ENCODE measurements at regions not wholly inside any gene's neighbourhood (a gene's known extent, or its start where the extent isn't known, plus 50 kb on each side); places are given as distances from the start of the nearest gene placed in this dataset.

GRCh38 chr2:45303417-45304202 lies 294.4 kb upstream of the SIX2 start:
- Histone ChIP-seq H3K27ac (ENCODE audit: low read depth, low read length) (no peak overlapping the region), H3K4me3 (ENCODE audit: low read depth in 1 of 5, low read length in 5 of 5) (no peak overlapping the region), H3K4me1 (ENCODE audit: control insufficient read depth in 5 of 5, insufficient read depth in 5 of 5, low read length in 5 of 5) (peaks cover 0 to 5% (median 0%) of the 10 kb centered on the region in 5 donors), H3K36me3 (ENCODE audit: control insufficient read depth in 5 of 5, insufficient read depth in 5 of 5, low read length in 5 of 5) (no peaks in the 10 kb centered on the region), H3K9ac (ENCODE audit: low read length in 5 of 5) (no peak overlapping the region), H3K9me3 (ENCODE audit: control insufficient read depth in 5 of 5, low read length in 5 of 5) (peaks cover 0 to 2% (median 0%) of the 10 kb centered on the region in 5 donors), H3K27me3 (ENCODE audit: control insufficient read depth in 5 of 5, insufficient read depth in 4 of 5, low read length in 5 of 5) (peaks cover 0 to 13% (median 5%) of the 10 kb centered on the region in 5 donors)

- Histone ChIP-seq H3K27me3 (ENCODE audit: control insufficient read depth in 5 of 5, insufficient read depth in 4 of 5, low read length in 5 of 5) (peaks cover 0 to 13% (median 5%) of the 10 kb centered on the region in 5 donors), H3K9ac (ENCODE audit: low read length in 5 of 5) (no peak overlapping the region)
Observed at GRCh38 chr2:45301307-45302277, 292.3 kb upstream of the SIX2 start.

GRCh38 chr2:45300026-45300750 lies 290.9 kb upstream of the SIX2 start:
- H3K27ac ChIP-seq (ENCODE audit: low read depth, low read length), result no peak overlapping the region
- H3K36me3 ChIP-seq (ENCODE audit: control insufficient read depth in 5 of 5, insufficient read depth in 5 of 5, low read length in 5 of 5), result no peaks in the 10 kb centered on the region
- H3K4me3 ChIP-seq (ENCODE audit: low read depth in 1 of 5, low read length in 5 of 5), result no peak overlapping the region
- H3K27me3 ChIP-seq (ENCODE audit: control insufficient read depth in 5 of 5, insufficient read depth in 4 of 5, low read length in 5 of 5), result peaks cover 0 to 13% (median 5%) of the 10 kb centered on the region in 5 donors
- H3K9me3 ChIP-seq (ENCODE audit: control insufficient read depth in 5 of 5, low read length in 5 of 5), result peaks cover 0 to 2% (median 0%) of the 10 kb centered on the region in 5 donors
- no peak overlapping the region for H3K9ac ChIP-seq (ENCODE audit: low read length in 5 of 5)
- peaks cover 0 to 5% (median 0%) of the 10 kb centered on the region in 5 donors for H3K4me1 ChIP-seq (ENCODE audit: control insufficient read depth in 5 of 5, insufficient read depth in 5 of 5, low read length in 5 of 5)

More at GRCh38 chr2:45301307-45302277, 292.3 kb upstream of the SIX2 start:
- peaks cover 0 to 2% (median 0%) of the 10 kb centered on the region in 5 donors for H3K9me3 ChIP-seq (ENCODE audit: control insufficient read depth in 5 of 5, low read length in 5 of 5)
- H3K4me3 ChIP-seq (ENCODE audit: low read depth in 1 of 5, low read length in 5 of 5), result no peak overlapping the region
- H3K4me1 ChIP-seq (ENCODE audit: control insufficient read depth in 5 of 5, insufficient read depth in 5 of 5, low read length in 5 of 5), result peaks cover 0 to 5% (median 0%) of the 10 kb centered on the region in 5 donors
- H3K27ac ChIP-seq (ENCODE audit: low read depth, low read length), result no peak overlapping the region
- H3K36me3 ChIP-seq (ENCODE audit: control insufficient read depth in 5 of 5, insufficient read depth in 5 of 5, low read length in 5 of 5), result no peaks in the 10 kb centered on the region

GRCh38 chr2:45299361-45299760 lies 290.1 kb upstream of the SIX2 start:
- no peak overlapping the region for H3K4me3 ChIP-seq (ENCODE audit: low read depth in 1 of 5, low read length in 5 of 5)
- H3K27me3 ChIP-seq (ENCODE audit: control insufficient read depth in 5 of 5, insufficient read depth in 4 of 5, low read length in 5 of 5), result peaks cover 0 to 11% (median 5%) of the 10 kb centered on the region in 5 donors
- H3K9me3 ChIP-seq (ENCODE audit: control insufficient read depth in 5 of 5, low read length in 5 of 5), result peaks cover 0 to 2% (median 0%) of the 10 kb centered on the region in 5 donors
- H3K9ac ChIP-seq (ENCODE audit: low read length in 5 of 5), result no peak overlapping the region
- H3K4me1 ChIP-seq (ENCODE audit: control insufficient read depth in 5 of 5, insufficient read depth in 5 of 5, low read length in 5 of 5), result peaks cover 0 to 5% (median 0%) of the 10 kb centered on the region in 5 donors
- H3K27ac ChIP-seq (ENCODE audit: low read depth, low read length), result no peak overlapping the region
- no peaks in the 10 kb centered on the region for H3K36me3 ChIP-seq (ENCODE audit: control insufficient read depth in 5 of 5, insufficient read depth in 5 of 5, low read length in 5 of 5)

- no peaks in the 10 kb centered on the region for H3K9me3 ChIP-seq (ENCODE audit: control insufficient read depth in 5 of 5, low read length in 5 of 5)
- peaks cover 0 to 5% (median 0%) of the 10 kb centered on the region in 5 donors for H3K27me3 ChIP-seq (ENCODE audit: control insufficient read depth in 5 of 5, insufficient read depth in 4 of 5, low read length in 5 of 5)
- no peaks in the 10 kb centered on the region for H3K4me1 ChIP-seq (ENCODE audit: control insufficient read depth in 5 of 5, insufficient read depth in 5 of 5, low read length in 5 of 5)
- H3K27ac ChIP-seq (ENCODE audit: low read depth, low read length), result no peak overlapping the region
- no peak overlapping the region for H3K4me3 ChIP-seq (ENCODE audit: low read depth in 1 of 5, low read length in 5 of 5)
- H3K9ac ChIP-seq (ENCODE audit: low read length in 5 of 5), result no peak overlapping the region
- no peaks in the 10 kb centered on the region for H3K36me3 ChIP-seq (ENCODE audit: control insufficient read depth in 5 of 5, insufficient read depth in 5 of 5, low read length in 5 of 5)
Observed at GRCh38 chr2:45293182-45293581, 283.9 kb upstream of the SIX2 start.

GRCh38 chr2:45291296-45291701 lies 282.0 kb upstream of the SIX2 start:
- no peak overlapping the region for H3K9ac ChIP-seq (ENCODE audit: low read length in 5 of 5)
- no peak overlapping the region for H3K4me3 ChIP-seq (ENCODE audit: low read depth in 1 of 5, low read length in 5 of 5)
- peaks cover 0 to 3% (median 0%) of the 10 kb centered on the region in 5 donors for H3K9me3 ChIP-seq (ENCODE audit: control insufficient read depth in 5 of 5, low read length in 5 of 5)
- peaks cover 0 to 7% (median 3%) of the 10 kb centered on the region in 5 donors for H3K27me3 ChIP-seq (ENCODE audit: control insufficient read depth in 5 of 5, insufficient read depth in 4 of 5, low read length in 5 of 5)
- H3K36me3 ChIP-seq (ENCODE audit: control insufficient read depth in 5 of 5, insufficient read depth in 5 of 5, low read length in 5 of 5), result no peaks in the 10 kb centered on the region
- H3K4me1 ChIP-seq (ENCODE audit: control insufficient read depth in 5 of 5, insufficient read depth in 5 of 5, low read length in 5 of 5), result no peaks in the 10 kb centered on the region
- H3K27ac ChIP-seq (ENCODE audit: low read depth, low read length), result no peak overlapping the region

- Histone ChIP-seq H3K36me3 (ENCODE audit: control insufficient read depth in 5 of 5, insufficient read depth in 5 of 5, low read length in 5 of 5) (no peaks in the 10 kb centered on the region), H3K27ac (ENCODE audit: low read depth, low read length) (no peak overlapping the region), H3K27me3 (ENCODE audit: control insufficient read depth in 5 of 5, insufficient read depth in 4 of 5, low read length in 5 of 5) (peaks cover 0 to 6% (median 3%) of the 10 kb centered on the region in 5 donors), H3K9me3 (ENCODE audit: control insufficient read depth in 5 of 5, low read length in 5 of 5) (peaks cover 0 to 3% (median 0%) of the 10 kb centered on the region in 5 donors), H3K4me3 (ENCODE audit: low read depth in 1 of 5, low read length in 5 of 5) (no peak overlapping the region), H3K9ac (ENCODE audit: low read length in 5 of 5) (no peak overlapping the region), H3K4me1 (ENCODE audit: control insufficient read depth in 5 of 5, insufficient read depth in 5 of 5, low read length in 5 of 5) (no peaks in the 10 kb centered on the region)
Observed at GRCh38 chr2:45289997-45290709, 280.9 kb upstream of the SIX2 start.

GRCh38 chr2:45288532-45289417 lies 279.5 kb upstream of the SIX2 start:
- H3K27me3 ChIP-seq (ENCODE audit: control insufficient read depth in 5 of 5, insufficient read depth in 4 of 5, low read length in 5 of 5), result peaks cover 0 to 6% (median 3%) of the 10 kb centered on the region in 5 donors
- H3K36me3 ChIP-seq (ENCODE audit: control insufficient read depth in 5 of 5, insufficient read depth in 5 of 5, low read length in 5 of 5), result no peaks in the 10 kb centered on the region
- H3K4me3 ChIP-seq (ENCODE audit: low read depth in 1 of 5, low read length in 5 of 5), result no peak overlapping the region
- H3K27ac ChIP-seq (ENCODE audit: low read depth, low read length), result no peak overlapping the region
- peaks cover 0 to 3% (median 0%) of the 10 kb centered on the region in 5 donors for H3K9me3 ChIP-seq (ENCODE audit: control insufficient read depth in 5 of 5, low read length in 5 of 5)
- H3K9ac ChIP-seq (ENCODE audit: low read length in 5 of 5), result no peak overlapping the region
- no peaks in the 10 kb centered on the region for H3K4me1 ChIP-seq (ENCODE audit: control insufficient read depth in 5 of 5, insufficient read depth in 5 of 5, low read length in 5 of 5)
